T-helper 1 cell (primary cell): ENCODE measurements at regions not wholly inside any gene's neighbourhood (a gene's known extent, or its start where the extent isn't known, plus 50 kb on each side); places are given as distances from the start of the nearest gene placed in this dataset.
"Not testable (repeated sequence)": the region's sequence is repeated elsewhere in the genome, so short reads cannot be mapped to it uniquely, and the experiment has no call there.

Experiments used
- DNase-seq, 5 donors: peaks; one replicate each; pipeline ENCODE4 v3.0.0-alpha.2; 2012 to 2020

GRCh38 chr2:224103651-224104050, 64.6 kb upstream of the SERPINE2 start:
- DNase-seq: no peak

GRCh38 chr2:224102991-224103390, 63.9 kb upstream of the SERPINE2 start:
- no peak for DNase-seq

- DNase-seq: peak in 1 of 5 donors; percentile 70
Observed at GRCh38 chr2:224101820-224102630, 62.9 kb upstream of the SERPINE2 start.

- peak in 1 of 5 donors; percentile 59 for DNase-seq
Observed at GRCh38 chr2:224099861-224100643, 61.0 kb upstream of the SERPINE2 start.

GRCh38 chr2:224098481-224099230, 59.6 kb upstream of the SERPINE2 start:
- no peak for DNase-seq

GRCh38 chr2:224094413-224094812, 55.3 kb upstream of the SERPINE2 start:
- DNase-seq: no peak

- not testable (repeated sequence) for DNase-seq
Observed at GRCh38 chr2:224091671-224092070, 52.6 kb upstream of the SERPINE2 start.

- DNase-seq: not testable (repeated sequence)
Observed at GRCh38 chr2:224089606-224090005, 50.5 kb upstream of the SERPINE2 start.
